HepG2 (cell line): ENCODE measurements at regions not wholly inside any gene's neighbourhood (a gene's known extent, or its start where the extent isn't known, plus 50 kb on each side); places are given as distances from the start of the nearest gene placed in this dataset.

Source experiments
- ATAC-seq: fragments of 200-7000 bp; cut with Tn5 transposase; 3 replicates; pipeline ENCODE4 v1.9.1; 2020; ENCODE audit warnings: mild to moderate bottlenecking, moderate library complexity
- BruUV-seq: library from RNA; stranded (reverse); fragments of 400-500 nt; replicated peaks from 2 replicates; lab custom pipeline; 2021; lab: Mats Ljungman, UMichigan
- CTCF ChIA-PET: fragments of 300-600 bp; formaldehyde crosslinking; extraction: SDS; loops from one replicate; lab custom pipeline; 2021; ENCODE audit warnings: low total read pairs, inconsistent platforms, low intra/inter-chr PET ratio; lab: Yijun Ruan, JAX
- POLR2A ChIA-PET: fragments of 350-600 bp; sonication (Branson Sonifier 250); formaldehyde crosslinking; loops from one replicate; lab custom pipeline; 2020; ENCODE audit warnings: antibody characterized with exemption, inconsistent platforms; lab: Yijun Ruan, JAX
- DNase-seq: peaks from one replicate; pipeline ENCODE4 v3.0.0-alpha.2; 2015; ENCODE audit warnings: low spot score
- FAIRE-seq: peaks from 3 replicates; lab custom pipeline; 2011; peaks lifted over from hg19 to GRCh38; lab: Jason Lieb, UNC
- H2AFZ ChIP-seq: one replicate; pipeline ENCODE4 v1.6.1; 2011; ENCODE audit warnings: low read length, inconsistent platforms
- H3K27ac ChIP-seq: fragments of 300-600 bp; 3 replicates; pipeline ENCODE4 v1.8.0; 2011; ENCODE audit warnings: mixed run types, mild to moderate bottlenecking, mixed read lengths, low read length, inconsistent platforms; ENCODE audit not compliant: insufficient read depth; ENCODE audit errors: extremely low read length
- H3K27me3 ChIP-seq, 2 experiments: fragments of 200-600 bp in 1 of 2; 2 replicates in 1 of 2; 3 replicates in 1 of 2; pipeline versions ENCODE4 v1.6.0 to v1.8.0; 2011; ENCODE audit warnings: low read length in 2 of 2, mild to moderate bottlenecking in 2 of 2, moderate library complexity in 2 of 2, inconsistent platforms in 1 of 2; ENCODE audit not compliant: insufficient read depth in 2 of 2, control insufficient read depth in 1 of 2
- H3K36me3 ChIP-seq, 2 experiments: fragments of 200-600 bp in 1 of 2; replicated peaks in 1 of 2; 2 replicates in 1 of 2; 3 replicates in 1 of 2; pipeline versions ENCODE4 v1.5.1 to v1.8.0; 2011; ENCODE audit warnings: low read length in 2 of 2, inconsistent platforms in 1 of 2; ENCODE audit not compliant: insufficient read depth in 2 of 2, control insufficient read depth in 1 of 2
- H3K4me1 ChIP-seq: 2 replicates; pipeline ENCODE4 v1.5.1; 2012; ENCODE audit warnings: low read length, inconsistent platforms; ENCODE audit not compliant: insufficient read depth
- H3K4me2 ChIP-seq: 2 replicates; pipeline ENCODE4 v1.6.0; 2011; ENCODE audit warnings: low read depth, low read length, inconsistent platforms
- H3K4me3 ChIP-seq, 3 experiments: fragments of 200-600 bp in 1 of 3; sonication (generic), shearing (Covaris generic) in 1 of 3; replicated peaks in 1 of 3; 2 replicates each; pipeline ENCODE4 v1.5.1; 2011 to 2016; ENCODE audit warnings: low read length in 3 of 3, inconsistent platforms in 2 of 3, low read depth in 2 of 3, mild to moderate bottlenecking in 2 of 3, control low read depth in 1 of 3, mixed read lengths in 1 of 3; ENCODE audit not compliant: insufficient read depth in 1 of 3
- H3K79me2 ChIP-seq: one replicate; pipeline ENCODE4 v1.6.1; 2011; ENCODE audit warnings: low read length, inconsistent platforms; ENCODE audit not compliant: insufficient read depth
- H3K9ac ChIP-seq: 2 replicates; pipeline ENCODE4 v1.6.0; 2011; ENCODE audit warnings: mild to moderate bottlenecking, low read depth, low read length, inconsistent platforms; ENCODE audit not compliant: insufficient read depth
- H3K9me3 ChIP-seq: 2 replicates; pipeline ENCODE4 v1.5.1; 2012; ENCODE audit warnings: mild to moderate bottlenecking, low read length
- H4K20me1 ChIP-seq: 2 replicates; pipeline ENCODE4 v1.6.0; 2011; ENCODE audit warnings: inconsistent platforms, mild to moderate bottlenecking, low read length, moderate library complexity; ENCODE audit not compliant: insufficient read depth
- GFI1 ChIP-seq: sonication (generic); formaldehyde crosslinking; IDR thresholded peaks from 2 replicates; pipeline ENCODE4 v1.5.0; 2020; ENCODE audit warnings: missing genetic modification reagents, mild to moderate bottlenecking, borderline replicate concordance
- MATR3 ChIP-seq: sonication (generic); formaldehyde crosslinking; IDR thresholded peaks from 2 replicates; pipeline ENCODE4 v1.4.0; 2020; ENCODE audit warnings: missing genetic modification reagents
- NR2F6 ChIP-seq, 2 experiments: IDR thresholded peaks; 2 replicates each; pipeline ENCODE4 v1.6.1; 2016; ENCODE audit warnings: antibody characterized with exemption in 1 of 2, mild to moderate bottlenecking in 1 of 2
- ZNF839 ChIP-seq: sonication (generic); formaldehyde crosslinking; IDR thresholded peaks from 2 replicates; pipeline ENCODE4 v1.4.0; 2020; ENCODE audit warnings: missing genetic modification reagents, mild to moderate bottlenecking, borderline replicate concordance
- WGBS: methylation state at CpG from one replicate; pipeline ENCODE4 v1.1.6; 2017; ENCODE audit warnings: low lambda C conversion rate; 5-methylcytosine and 5-hydroxymethylcytosine counted together
- in situ Hi-C: cut with HindIII; loops from 2 replicates; pipeline ENCODE4 v1.10.0; 2017; ENCODE audit warnings: low pct_unique_long_range_greater_than_20kb; ENCODE audit not compliant: extremely low pct_ligation_motif_present
- intact Hi-C: fragments of 100-400 bp; cut with micrococcal nuclease; formaldehyde crosslinking; loops from one replicate; pipeline ENCODE4 v1.10.0; 2022; ENCODE audit not compliant: unreplicated experiment
- TF ChIP-seq, protein P1 (sequence below): sonication (generic); IDR thresholded peaks from 2 replicates; pipeline ENCODE4 v1.6.1; 2016; ENCODE audit warnings: low read depth, borderline replicate concordance
- TF ChIP-seq, protein P2 (sequence below): sonication (generic); formaldehyde crosslinking; IDR thresholded peaks from 2 replicates; pipeline ENCODE4 v1.4.0; 2020; ENCODE audit warnings: missing genetic modification reagents
- TF ChIP-seq, protein P3 (sequence below): sonication (generic); formaldehyde crosslinking; IDR thresholded peaks from 2 replicates; pipeline ENCODE4 v1.4.0; 2020; ENCODE audit warnings: missing genetic modification reagents

DNA sequence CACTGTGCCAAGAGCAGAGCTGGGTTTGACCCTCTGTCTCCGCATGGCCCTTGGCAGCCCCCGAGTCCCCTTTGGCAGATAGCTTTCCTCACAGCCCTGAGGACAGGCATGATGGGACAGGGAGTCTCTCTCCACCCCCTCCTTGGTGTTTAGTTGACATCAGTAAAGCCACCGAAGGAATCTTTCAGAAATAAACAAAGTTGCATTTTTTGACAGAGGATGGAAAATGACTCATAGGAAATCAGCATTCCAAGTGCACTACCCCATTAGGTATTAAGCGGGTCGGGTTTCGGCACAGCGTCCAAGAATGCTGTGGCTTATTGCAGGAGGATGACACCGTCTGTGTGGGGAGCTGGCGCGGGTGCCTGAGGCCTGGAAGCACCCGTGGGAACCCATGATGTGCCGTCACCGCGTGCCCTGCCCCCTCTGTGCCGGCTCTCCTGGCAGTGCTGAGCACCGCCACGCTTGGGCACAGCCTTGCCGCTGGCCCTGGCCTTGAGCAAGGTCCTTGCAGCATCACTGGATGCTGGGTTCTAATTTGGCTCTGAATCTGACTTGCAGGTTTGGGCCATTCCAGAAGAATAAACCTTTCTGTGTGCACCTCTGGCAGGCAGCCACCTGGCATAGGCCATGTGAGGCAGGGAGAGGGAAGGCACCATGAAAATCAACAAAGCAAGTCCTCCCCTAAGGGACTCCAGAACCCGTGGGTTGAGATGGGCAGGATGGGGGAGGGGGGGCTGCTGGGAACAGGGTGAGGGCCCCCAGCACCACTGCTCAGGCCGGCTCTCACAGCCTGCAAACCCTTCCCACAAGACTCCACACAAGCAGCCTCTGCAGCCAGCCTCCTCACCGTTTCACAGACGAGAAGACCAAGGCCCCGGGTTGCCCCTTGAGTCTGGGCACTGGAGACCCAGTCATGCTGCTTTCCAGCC lies 50.5 kb upstream of the ZNF469 start:
- Histone ChIP-seq H3K79me2 (no peaks in the 10 kb centered on the region), H3K4me3 (no peak overlapping the region), H3K9ac (no peak overlapping the region), H3K36me3 (no peaks in the 10 kb centered on the region), H3K27me3 (peaks cover 17 to 32% of the 10 kb centered on the region in 2 experiments; a peak in 4 of 5 replicates), H4K20me1 (no peaks in the 10 kb centered on the region; the same call in 1 of the 2 replicates), H2AFZ (no peak overlapping the region), H3K9me3 (peaks cover 5% of the 10 kb centered on the region; the same call in 1 of the 2 replicates), H3K4me2 (no peak overlapping the region), H3K4me1 (peaks cover 13% of the 10 kb centered on the region), H3K27ac (no peak overlapping the region)
- ChIA-PET CTCF (no interaction called here), POLR2A (no interaction called here)
- WGBS: 36% methylated on average over 9 of the region's 23 CpGs
- ATAC-seq: no peak
- in situ Hi-C loops (no loop called here), intact Hi-C loops (no loop called here)
- TF ChIP-seq, protein P1, sequence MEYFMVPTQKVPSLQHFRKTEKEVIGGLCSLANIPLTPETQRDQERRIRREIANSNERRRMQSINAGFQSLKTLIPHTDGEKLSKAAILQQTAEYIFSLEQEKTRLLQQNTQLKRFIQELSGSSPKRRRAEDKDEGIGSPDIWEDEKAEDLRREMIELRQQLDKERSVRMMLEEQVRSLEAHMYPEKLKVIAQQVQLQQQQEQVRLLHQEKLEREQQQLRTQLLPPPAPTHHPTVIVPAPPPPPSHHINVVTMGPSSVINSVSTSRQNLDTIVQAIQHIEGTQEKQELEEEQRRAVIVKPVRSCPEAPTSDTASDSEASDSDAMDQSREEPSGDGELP: no peak
- TF ChIP-seq ZNF839 (CRISPR knock-in tag) (no peak), MATR3 (CRISPR knock-in tag) (no peak), NR2F6 (IDR thresholded peaks at IDR 0.05) (no peak), NR2F6 (CRISPR knock-in tag; IDR thresholded peaks at IDR 0.05) (no peak), GFI1 (CRISPR knock-in tag) (no peak)
- TF ChIP-seq, protein P2, sequence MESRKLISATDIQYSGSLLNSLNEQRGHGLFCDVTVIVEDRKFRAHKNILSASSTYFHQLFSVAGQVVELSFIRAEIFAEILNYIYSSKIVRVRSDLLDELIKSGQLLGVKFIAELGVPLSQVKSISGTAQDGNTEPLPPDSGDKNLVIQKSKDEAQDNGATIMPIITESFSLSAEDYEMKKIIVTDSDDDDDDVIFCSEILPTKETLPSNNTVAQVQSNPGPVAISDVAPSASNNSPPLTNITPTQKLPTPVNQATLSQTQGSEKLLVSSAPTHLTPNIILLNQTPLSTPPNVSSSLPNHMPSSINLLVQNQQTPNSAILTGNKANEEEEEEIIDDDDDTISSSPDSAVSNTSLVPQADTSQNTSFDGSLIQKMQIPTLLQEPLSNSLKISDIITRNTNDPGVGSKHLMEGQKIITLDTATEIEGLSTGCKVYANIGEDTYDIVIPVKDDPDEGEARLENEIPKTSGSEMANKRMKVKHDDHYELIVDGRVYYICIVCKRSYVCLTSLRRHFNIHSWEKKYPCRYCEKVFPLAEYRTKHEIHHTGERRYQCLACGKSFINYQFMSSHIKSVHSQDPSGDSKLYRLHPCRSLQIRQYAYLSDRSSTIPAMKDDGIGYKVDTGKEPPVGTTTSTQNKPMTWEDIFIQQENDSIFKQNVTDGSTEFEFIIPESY (CRISPR knock-in tag): peak; percentile 68; the same call in 1 of the 2 replicates
- TF ChIP-seq, protein P3, sequence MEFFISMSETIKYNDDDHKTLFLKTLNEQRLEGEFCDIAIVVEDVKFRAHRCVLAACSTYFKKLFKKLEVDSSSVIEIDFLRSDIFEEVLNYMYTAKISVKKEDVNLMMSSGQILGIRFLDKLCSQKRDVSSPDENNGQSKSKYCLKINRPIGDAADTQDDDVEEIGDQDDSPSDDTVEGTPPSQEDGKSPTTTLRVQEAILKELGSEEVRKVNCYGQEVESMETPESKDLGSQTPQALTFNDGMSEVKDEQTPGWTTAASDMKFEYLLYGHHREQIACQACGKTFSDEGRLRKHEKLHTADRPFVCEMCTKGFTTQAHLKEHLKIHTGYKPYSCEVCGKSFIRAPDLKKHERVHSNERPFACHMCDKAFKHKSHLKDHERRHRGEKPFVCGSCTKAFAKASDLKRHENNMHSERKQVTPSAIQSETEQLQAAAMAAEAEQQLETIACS (CRISPR knock-in tag): no peak
- FAIRE-seq: no peak
- no TSS peak for BruUV-seq
- no peak for DNase-seq
